GM21529 (cell line): ENCODE measurements at regions not wholly inside any gene's neighbourhood (a gene's known extent, or its start where the extent isn't known, plus 50 kb on each side); places are given as distances from the start of the nearest gene placed in this dataset.

Experiments used
- ATAC-seq: cut with Tn5 transposase; IDR thresholded peaks from one replicate; pipeline ENCODE4 v1.9.1; 2021; ENCODE audit not compliant: unreplicated experiment

DNA sequence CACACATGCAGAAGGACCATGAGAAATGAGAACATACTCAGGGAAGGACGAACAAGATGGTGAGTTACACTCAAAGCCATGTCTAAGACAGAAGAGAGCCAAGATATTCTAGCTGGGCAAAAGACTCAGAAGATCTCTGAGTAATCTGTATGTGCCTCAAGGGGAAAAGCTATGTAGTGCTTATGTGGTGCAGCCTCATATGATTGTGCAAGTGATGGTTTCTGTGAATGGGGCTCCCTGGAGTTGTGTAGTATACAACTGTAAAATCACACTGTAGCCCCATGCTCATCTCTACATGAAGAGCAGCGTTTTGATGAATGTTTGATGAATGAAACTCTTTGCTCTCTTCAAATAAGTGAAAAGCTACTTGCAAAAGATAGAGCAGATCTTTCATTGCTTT lies 57.5 kb downstream of the OSR1 start:
- no peak for ATAC-seq

DNA sequence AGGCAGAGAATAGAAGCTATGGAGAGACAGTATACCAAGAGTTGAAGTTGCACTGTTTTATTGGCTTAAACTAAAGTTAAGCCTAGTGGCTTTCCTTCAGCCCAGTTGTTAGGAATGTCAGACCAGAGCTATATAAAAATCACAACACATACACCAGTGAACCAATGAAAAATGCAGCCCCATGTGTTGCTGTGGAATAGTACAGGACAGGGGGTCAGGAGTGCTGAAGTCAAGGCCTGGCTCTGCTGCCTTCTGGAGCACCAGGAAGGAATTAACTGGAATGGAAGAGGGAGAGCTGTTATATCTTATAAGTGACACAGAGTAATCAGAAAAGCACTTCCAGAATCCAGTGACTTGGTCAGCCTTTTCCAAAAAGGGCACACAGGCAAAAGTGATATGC lies 58.9 kb downstream of the OSR1 start:
- no peak for ATAC-seq

DNA sequence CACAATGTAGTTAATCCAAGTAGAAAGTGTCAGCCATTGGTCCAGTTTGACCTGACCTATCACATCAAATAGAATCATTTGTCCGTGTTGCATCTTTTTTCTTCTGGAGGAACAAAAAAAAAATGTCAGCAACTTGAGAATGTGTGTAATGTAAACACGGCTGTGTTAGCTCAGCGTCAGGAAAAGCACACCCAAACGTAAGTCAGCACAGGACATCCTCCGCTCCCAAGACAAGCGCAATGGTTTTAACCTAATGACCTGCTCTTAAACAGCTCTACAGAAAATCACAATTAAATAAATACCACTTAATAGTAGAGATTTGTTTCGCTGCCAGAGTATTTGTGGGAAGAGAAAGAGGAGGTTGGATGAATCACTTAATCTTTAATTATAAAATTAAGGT lies 59.4 kb downstream of the OSR1 start:
- ATAC-seq: no peak

DNA sequence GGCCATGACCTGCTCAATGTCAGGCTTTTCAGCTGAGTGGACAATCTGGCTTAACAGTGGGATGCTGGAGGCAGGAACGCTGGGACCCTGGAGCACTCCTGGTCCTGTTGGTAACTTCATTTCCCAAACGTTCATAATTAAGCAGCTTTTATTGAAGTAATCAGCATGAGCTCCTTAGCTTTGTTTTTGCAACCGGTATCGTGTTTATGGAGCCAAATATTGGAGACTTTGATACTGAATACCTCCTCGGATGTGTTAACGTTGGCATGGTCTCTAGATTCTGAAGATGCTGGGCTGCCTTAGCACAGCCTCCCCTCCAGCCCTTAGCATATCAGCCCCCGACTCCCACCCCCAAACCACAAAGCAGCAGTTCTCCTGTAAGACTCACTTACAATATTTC lies 60.7 kb downstream of the OSR1 start:
- no peak for ATAC-seq

DNA sequence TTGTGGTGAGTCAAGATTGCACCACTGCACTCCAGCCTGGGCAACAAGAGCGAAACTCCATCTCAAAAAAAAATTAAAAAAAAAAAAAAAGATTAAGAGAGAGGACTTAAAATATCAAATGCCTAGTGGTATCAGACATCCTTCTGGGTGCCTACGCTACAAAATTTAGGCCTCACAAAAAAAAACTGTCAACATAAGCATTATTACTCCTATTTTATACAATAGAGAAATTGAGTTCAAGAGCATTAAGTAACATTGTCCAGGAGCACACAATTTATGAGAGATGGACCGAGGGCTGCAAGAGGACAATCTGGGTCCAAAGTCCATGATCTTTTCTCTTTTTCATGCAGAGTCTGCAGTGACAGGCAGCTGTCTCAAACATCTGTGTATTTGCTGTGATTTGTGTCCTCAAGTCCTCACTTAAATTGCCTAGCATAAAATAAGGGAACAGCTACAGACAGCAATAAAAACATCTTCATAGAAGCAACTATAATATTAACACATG lies 62.4 kb downstream of the OSR1 start:
- no peak for ATAC-seq

DNA sequence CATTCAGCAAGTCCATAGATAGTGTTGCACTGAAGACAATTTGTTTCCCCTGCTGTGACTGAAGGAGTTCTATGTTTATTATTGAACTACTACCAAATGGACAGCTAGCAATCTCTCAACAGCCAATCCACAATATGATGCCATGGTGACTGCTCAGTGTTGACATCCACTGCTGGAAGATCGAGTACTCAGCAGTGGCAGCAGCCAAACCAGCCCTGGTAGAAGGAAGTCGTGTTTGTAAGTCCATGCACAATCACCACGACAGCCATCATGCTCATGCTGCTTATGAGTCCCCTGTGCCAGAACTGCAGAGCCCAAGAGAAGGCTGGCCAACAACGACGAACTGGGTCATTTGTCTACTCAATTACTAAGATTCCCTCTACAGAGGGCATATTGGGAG lies 66.4 kb downstream of the OSR1 start:
- ATAC-seq: no peak

DNA sequence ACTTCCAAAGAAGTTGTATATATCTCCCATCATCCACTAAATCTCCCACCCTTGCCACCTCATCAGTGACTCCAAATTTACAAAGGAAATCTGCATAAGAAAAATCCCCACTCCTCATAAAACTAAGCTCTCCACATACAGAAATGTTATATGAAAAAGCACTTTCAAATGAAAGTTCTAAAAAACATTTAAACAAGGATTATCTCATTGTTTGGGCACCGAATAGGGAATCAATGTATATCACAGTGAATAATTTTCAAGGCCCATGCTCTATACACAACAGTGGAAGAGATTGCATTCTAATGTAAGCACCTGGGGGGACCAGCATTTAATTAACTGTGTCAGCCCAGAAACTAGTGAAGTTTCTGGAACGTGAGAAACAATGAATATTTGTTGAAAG lies 70.1 kb downstream of the OSR1 start:
- no peak for ATAC-seq

DNA sequence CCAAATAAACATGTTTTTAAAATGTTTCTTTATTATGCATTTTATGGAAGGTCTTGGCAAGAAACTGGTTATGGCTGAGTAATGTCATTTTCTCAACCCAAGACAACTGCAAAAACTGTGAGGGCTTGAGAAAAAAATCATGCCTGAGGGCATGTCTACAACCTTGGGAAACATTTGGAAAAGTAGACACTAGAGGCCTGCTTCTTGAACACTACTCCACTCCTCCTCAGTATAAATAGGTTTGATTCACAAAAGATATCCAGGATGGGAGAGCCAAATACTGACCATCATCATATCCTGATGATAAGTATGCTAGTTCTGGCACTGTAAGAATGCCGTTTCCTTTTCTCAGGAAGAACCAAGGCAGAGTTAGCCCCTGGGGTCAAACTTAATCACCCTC lies 71.1 kb downstream of the OSR1 start:
- ATAC-seq: no peak

DNA sequence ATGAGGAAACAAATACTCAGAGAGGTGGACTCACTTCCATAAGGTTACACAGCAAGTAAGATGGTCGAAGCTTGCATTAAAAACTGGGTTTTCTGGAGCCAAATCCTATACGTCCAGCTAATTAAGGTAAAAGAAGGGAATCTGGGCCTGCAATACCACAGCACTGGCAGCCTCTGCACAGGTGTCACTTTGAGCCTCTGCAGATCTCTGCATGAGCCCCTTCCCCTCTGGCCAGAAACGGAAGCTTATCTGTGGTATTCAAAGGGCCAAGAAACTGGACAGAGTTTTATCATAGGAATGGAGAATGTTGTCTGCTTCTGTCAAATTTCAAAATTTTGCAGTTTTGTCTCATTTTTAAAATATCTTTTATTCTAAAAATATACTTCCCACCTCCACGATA lies 76.1 kb downstream of the OSR1 start:
- ATAC-seq: no peak

DNA sequence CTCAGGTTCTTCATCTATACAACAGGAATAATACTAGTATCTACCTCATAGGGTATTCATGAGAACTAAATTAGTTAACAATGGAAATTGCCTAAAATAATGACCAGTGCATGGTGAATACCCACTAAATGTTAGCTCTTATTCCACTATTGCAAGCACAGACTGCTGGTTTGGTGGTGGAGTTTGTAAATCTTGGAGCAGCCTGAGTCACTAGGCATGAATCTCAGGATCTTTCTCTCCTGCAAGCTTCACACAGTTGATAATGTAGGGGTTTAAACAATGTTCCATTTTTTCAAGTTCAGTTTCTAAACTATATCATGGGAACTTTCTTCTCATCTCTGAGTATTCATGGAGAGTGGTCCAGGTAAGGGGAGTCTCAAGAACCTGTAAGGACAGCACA lies 84.0 kb downstream of the OSR1 start:
- no peak for ATAC-seq

DNA sequence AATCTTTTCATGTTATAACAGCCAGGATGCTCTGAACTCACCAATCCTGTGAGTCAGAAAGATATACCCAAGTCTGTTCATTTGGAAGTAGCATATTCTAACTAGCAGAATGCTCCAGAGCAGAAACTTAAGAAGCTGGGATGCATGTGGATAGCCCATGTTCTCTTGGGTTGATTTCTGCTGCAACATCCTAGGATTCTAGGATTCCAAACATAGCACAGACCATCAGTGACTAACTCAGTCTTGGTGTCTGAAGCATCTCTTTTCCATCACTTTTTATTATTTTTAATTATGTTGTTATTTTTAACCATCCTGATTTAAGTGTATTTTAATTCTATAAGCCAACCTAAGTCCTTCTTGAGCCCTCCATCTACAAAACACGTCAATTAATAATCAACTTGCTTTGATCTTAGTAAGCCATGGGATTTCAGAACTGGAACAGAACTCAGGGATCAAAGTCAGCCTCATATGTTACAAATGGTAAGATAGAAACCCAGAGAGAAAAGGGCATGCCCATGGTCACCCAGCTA lies 85.4 kb downstream of the OSR1 start:
- no peak for ATAC-seq

DNA sequence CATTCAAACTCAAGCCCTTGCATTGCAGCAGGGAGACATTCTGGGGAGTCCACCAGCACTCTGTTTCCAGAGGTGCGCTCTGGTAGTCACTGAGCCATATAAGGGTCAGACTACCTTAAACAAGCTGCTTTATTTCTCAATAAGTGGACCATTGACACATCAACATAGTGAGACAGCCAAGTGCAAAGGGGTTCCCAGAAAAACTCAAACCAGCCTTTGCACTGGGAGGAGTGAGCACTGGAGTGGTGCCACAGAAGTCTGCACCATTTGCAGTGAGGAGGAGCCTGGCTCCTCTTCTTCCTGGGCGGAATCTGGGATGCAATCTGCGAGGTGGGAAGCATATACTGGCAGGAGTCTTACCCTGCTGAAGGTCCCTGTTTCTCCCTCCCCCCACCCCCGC lies 86.4 kb downstream of the OSR1 start:
- ATAC-seq: no peak

DNA sequence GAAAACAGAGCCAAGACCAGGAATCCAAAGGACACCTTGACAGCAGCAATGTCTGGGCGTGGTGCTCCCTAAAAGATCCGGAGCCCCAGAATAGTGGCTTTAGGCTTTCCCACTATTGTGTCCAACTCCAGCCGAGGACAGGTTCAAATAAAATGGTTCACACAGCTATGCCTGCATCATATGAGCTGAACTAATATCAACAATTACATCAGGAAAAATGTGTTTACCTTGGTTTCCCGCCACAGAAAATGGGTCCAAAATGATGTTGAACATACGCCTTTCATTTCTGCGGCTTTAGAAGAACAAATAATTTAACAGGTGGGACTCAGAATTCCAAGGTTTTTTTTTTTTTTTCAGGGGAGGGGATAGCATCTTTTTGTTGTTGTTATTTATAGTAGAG lies 93.6 kb downstream of the OSR1 start:
- no peak for ATAC-seq

DNA sequence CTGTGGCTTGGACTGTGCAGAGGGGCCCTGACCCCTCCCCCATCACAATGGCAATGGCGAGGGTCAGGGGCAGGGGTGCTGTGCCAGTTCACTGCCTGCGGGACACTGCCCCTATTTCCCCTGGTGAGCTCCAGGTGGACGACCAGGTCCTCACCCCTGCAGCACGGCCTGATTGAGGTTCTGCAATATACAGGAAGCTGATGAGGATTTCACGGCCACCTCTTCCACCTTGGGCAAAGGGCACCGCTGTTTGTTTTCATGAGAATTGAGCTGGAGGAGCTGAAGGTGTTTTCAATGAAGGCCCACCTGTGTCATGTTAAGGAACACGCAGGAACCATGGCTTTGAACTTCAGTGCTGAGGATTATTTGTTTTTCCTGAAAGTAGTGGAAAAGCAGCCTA lies 96.3 kb downstream of the OSR1 start:
- no peak for ATAC-seq

DNA sequence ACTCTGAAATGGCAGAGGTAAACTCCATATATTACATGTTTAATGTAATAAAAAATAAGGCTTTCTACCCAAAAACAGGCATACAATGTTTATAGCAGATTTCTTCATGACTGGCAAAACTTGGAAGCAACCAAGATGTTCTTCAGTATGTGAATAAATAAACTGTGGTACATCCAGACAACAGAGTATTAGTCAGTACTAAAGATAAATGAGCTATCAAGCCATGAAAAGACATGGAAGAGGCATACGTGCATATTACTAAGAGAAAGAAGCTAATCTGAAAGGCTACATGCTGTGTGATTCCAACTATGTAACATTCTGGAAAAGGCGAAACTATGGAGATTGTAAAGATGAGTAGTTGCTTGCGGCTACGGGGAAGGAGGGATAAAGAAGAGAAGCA lies 97.4 kb downstream of the OSR1 start:
- no peak for ATAC-seq

DNA sequence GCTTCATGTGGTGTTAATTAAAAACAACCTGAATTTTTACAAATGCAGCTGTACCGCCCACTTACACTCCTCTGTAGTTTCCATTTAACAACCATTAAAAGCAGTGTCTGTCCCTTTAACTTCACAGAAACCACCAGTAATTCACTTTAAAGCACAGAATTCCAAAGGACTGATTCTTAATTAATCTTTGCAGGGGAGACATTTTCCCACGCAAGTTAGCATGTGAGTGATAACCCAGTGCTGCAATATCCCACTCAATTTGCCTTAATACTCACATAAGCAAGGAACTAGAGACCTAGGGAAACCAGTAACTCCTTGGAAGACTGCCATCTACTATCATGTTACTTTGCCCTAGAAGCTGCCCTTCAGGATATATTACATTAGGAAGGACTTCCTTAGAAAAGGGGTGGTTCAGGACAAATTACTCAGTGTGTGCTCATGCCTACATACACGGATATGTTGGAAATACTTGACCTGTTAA lies 102.3 kb downstream of the OSR1 start:
- ATAC-seq: no peak

DNA sequence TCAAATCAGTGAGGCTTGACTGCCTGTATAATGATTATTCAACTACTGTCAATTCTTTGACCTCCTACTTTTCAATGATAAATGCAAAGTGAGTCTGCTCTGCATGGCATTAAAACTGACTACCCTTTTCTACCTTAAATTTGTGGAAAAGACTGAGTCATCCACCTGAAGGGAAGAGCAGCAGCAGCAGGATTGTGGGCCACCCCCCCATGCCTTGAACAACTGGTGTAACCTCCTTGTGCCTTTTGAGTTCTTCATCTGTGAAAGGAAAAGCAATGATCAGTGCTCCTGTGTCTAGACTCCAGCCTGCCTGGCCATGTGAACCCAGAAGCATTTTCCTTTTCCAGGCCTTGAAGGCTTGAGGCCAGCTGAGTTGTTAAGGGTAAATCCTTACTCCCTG lies 102.9 kb downstream of the OSR1 start:
- no peak for ATAC-seq

DNA sequence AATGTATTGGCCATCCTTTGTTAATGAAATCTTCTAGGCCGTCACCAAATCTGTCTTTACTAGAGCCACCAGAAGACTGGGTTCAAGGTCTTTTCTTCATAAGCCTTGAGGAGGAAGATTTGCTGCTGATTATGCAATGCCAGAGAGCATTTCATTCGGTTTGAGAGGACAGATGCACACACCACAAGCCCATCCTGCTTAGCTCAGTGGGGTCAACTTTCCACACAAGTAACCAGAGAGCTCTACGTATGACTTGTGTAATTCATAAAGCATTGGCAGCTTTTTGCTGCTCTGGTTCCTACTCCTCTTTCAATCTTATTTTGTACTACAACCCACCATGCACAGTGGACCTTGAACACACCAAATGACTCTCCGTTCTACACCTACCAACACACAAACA lies 106.9 kb downstream of the OSR1 start:
- no peak for ATAC-seq

DNA sequence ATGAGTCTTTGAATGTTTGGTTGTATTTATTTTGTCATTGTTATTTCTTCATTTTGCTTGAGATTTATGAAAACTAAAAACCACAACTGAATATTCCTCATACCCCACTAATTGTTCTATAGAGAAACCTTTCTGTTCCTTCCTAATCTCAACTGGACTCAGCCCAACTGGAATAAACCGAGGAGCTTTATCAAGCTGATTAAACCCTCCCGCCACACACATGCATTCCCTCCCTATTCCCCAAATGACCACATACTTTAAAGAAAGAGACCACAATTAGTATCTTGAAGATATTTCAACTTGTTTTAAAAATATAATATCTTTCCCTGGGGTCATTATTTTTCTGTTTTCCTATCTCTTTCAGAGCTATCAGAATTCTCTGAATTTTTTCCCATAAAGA lies 107.5 kb downstream of the OSR1 start:
- ATAC-seq: no peak

DNA sequence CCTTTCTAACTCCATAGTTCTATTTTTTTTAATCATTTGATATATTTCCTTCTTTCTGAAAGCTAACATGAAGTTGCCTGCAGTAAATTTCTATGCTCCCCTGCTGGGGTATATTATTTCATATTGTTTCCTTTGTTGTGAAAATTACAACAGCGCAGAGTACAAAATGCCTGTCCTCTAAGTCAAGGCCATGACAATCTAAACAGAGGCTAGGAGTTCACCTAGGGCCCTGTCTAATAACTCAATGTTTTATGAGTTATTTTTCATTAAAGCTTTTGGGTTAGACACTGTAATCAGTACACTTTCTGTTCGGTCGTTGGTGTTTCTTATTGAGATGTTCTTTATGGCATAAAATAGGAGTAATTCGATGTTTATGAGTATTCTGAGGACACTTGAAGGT lies 111.2 kb downstream of the OSR1 start:
- no peak for ATAC-seq

DNA sequence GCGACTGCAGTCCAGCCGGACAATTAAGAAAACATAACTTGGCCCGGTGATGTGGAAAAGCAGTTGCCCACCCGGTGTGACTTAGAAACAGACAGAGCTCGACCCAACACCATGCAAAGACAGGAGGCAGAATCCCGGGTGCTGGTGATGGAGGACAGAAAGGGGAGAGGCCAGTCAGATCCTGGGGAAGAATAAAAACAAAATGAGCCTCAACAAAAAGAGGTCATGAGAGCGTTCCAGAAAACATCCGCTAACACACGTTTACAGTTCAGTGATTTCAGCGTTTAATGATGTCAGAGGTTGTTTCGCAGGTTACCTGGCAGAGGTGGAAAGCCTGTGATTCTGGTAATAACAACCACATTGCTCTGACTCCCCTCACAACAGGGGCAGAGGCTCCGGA lies 111.9 kb downstream of the OSR1 start:
- ATAC-seq: no peak

DNA sequence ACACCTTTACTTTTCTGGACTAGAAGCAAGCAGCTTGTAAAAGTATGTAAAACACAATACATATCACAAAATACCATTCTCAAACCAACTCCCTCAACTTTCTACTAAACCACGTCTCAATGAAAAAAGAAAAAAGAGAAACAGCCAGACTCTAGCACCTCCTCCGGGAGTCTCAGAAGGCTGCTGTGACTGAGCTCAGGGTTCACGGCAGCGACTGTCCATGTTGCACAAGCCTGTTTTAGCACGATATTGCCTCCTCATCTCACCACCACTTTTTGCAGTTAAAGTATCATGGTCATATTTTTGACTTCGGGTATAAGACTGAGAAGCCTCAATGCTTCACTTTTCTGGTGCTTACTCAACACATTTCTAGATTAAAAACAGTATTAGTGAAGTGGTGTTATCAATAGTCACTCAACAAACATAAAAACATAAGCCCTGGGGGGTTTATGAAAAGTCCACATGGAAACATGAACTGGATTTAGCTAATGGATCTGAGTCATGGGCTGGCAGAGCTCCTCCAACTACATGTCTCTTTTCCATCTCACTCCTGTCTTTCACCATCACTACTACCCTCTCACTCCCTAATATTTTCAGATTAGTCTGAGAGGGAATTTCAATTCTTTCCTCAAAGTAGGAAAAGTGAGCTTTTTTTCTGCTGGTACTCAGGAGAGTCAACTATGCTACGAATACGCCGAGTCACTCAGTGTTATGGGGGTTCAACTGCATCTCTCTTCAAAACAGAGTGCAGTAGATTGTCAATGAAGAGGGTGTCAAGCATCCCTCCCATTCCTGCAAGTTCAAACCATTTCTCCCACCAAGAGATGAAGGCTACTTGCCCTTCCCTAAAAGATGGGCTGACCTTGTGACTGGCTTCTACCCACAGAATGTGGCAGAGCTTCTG lies 113.7 kb downstream of the OSR1 start:
- ATAC-seq: no peak
